Lung (tissue), 11 donors: ENCODE measurements at regions not wholly inside any gene's neighbourhood (a gene's known extent, or its start where the extent isn't known, plus 50 kb on each side); places are given as distances from the start of the nearest gene placed in this dataset.

Experiments used
- ATAC-seq: fragments of 200-7000 bp; cut with Tn5 transposase; one replicate; pipeline ENCODE4 v1.9.1; 2020; ENCODE audit warnings: moderate number of reproducible peaks; ENCODE audit not compliant: insufficient read depth, low FRiP score
- DNase-seq, 3 donors: peaks; one replicate each; pipeline ENCODE4 v3.0.0-alpha.2; 2013 to 2017
- H3K27ac ChIP-seq, 2 donors: one replicate each; pipeline ENCODE4 v1.5.1; 2013; ENCODE audit warnings: mild to moderate bottlenecking in 2 of 2, moderate library complexity in 2 of 2, control low read depth in 1 of 2, inconsistent platforms in 1 of 2, low read depth in 1 of 2, low read length in 1 of 2
- H3K27me3 ChIP-seq, 3 donors: one replicate each; pipeline ENCODE4 v1.5.1; 2013; ENCODE audit warnings: low read length in 2 of 3; ENCODE audit not compliant: control insufficient read depth in 3 of 3, insufficient read depth in 3 of 3
- H3K36me3 ChIP-seq, 4 donors: one replicate each; pipeline ENCODE4 v1.5.1; 2013; ENCODE audit warnings: low read length in 4 of 4, mild to moderate bottlenecking in 1 of 4, moderate library complexity in 1 of 4; ENCODE audit not compliant: control insufficient read depth in 4 of 4, insufficient read depth in 4 of 4
- H3K4me1 ChIP-seq, 5 donors: one replicate each; pipeline ENCODE4 v1.5.1; 2013; ENCODE audit warnings: low read length in 5 of 5, mild to moderate bottlenecking in 2 of 5, moderate library complexity in 1 of 5; ENCODE audit not compliant: control insufficient read depth in 5 of 5, insufficient read depth in 5 of 5
- H3K4me3 ChIP-seq: one replicate; pipeline ENCODE4 v1.5.1; 2013; ENCODE audit warnings: mild to moderate bottlenecking, control low read depth, moderate library complexity
- H3K9ac ChIP-seq, 2 donors: one replicate each; pipeline ENCODE4 v1.5.1; 2013; ENCODE audit warnings: low read length in 2 of 2, control low read depth in 1 of 2; ENCODE audit not compliant: insufficient read depth in 1 of 2
- H3K9me3 ChIP-seq, 4 donors: one replicate each; pipeline ENCODE4 v1.5.1; 2013; ENCODE audit warnings: low read length in 3 of 4, mild to moderate bottlenecking in 1 of 4, moderate library complexity in 1 of 4; ENCODE audit not compliant: control insufficient read depth in 4 of 4, insufficient read depth in 3 of 4
- CTCF ChIP-seq: IDR thresholded peaks from 2 replicates; pipeline ENCODE4 v1.5.1; 2012; ENCODE audit warnings: mild to moderate bottlenecking; ENCODE audit errors: control extremely low read depth, extremely low read depth
- WGBS, 2 donors: extraction: QIAGEN DNeasy Blood & Tissue Kit; methylation state at CpG; one replicate each; pipeline ENCODE4 v1.1.7; 2013; 5-methylcytosine and 5-hydroxymethylcytosine counted together
- donor health status: control.
- donor health status: control.
- donor health status: Bipolar disorder and iron deficiency.
- donor health status: healthy.
- donor health status: DM: yes; HTN: yes; CAD: no.

GRCh38 chr21:23789864-23790263, 1817.4 kb downstream of the MRPL39 start:
- no peaks in the 10 kb centered on the region for H3K4me1 ChIP-seq
- ATAC-seq (no peak), DNase-seq (no peak)
- WGBS, 2 donors, result 54 to 87% methylated on average over 1 of the region's 1 CpG
- no peaks in the 10 kb centered on the region for H3K27me3 ChIP-seq
- no peak overlapping the region for H3K27ac ChIP-seq
- H3K4me3 ChIP-seq, result no peak overlapping the region
- H3K9me3 ChIP-seq, result no peaks in the 10 kb centered on the region
- no peak for TF ChIP-seq CTCF
- no peak overlapping the region for H3K9ac ChIP-seq
- no peaks in the 10 kb centered on the region for H3K36me3 ChIP-seq

- DNase-seq (no peak), ATAC-seq (no peak)
- Histone ChIP-seq H3K27ac (no peak overlapping the region), H3K27me3 (no peaks in the 10 kb centered on the region), H3K36me3 (no peaks in the 10 kb centered on the region), H3K9me3 (no peaks in the 10 kb centered on the region), H3K4me3 (no peak overlapping the region), H3K9ac (no peak overlapping the region), H3K4me1 (no peaks in the 10 kb centered on the region)
- WGBS, 2 donors, result 84 to 88% methylated on average over 2 of the region's 2 CpGs
- TF ChIP-seq CTCF, result no peak
Observed at GRCh38 chr21:23780326-23780725, 1827.0 kb downstream of the MRPL39 start.

GRCh38 chr21:23743821-23744220, 1863.5 kb downstream of the MRPL39 start:
- Histone ChIP-seq H3K27ac (no peak overlapping the region), H3K27me3 (no peaks in the 10 kb centered on the region), H3K9ac (no peak overlapping the region), H3K4me3 (no peak overlapping the region), H3K36me3 (no peaks in the 10 kb centered on the region), H3K9me3 (peaks cover 0 to 7% (median 3%) of the 10 kb centered on the region in 4 donors), H3K4me1 (no peaks in the 10 kb centered on the region)
- ATAC-seq, result no peak
- DNase-seq, result no peak
- no peak for TF ChIP-seq CTCF
- WGBS, 2 donors, result 84 to 89% methylated on average over 2 of the region's 2 CpGs

- Histone ChIP-seq H3K9ac (no peak overlapping the region), H3K27ac (no peak overlapping the region), H3K36me3 (no peaks in the 10 kb centered on the region), H3K9me3 (peaks cover 0 to 2% (median 0%) of the 10 kb centered on the region in 4 donors), H3K27me3 (no peaks in the 10 kb centered on the region), H3K4me3 (no peak overlapping the region), H3K4me1 (no peaks in the 10 kb centered on the region)
- DNase-seq, result no peak
- no peak for TF ChIP-seq CTCF
- 68 to 75% methylated on average over 5 of the region's 5 CpGs for whole genome bisulfite sequencing, 2 donors
- ATAC-seq, result no peak
Observed at GRCh38 chr21:23740463-23740862, 1866.8 kb downstream of the MRPL39 start.
